PC-9 (cell line): ENCODE measurements at regions not wholly inside any gene's neighbourhood (a gene's known extent, or its start where the extent isn't known, plus 50 kb on each side); places are given as distances from the start of the nearest gene placed in this dataset.

Source experiments
- BruUV-seq: library from RNA; stranded (reverse); fragments of 400-500 nt; replicated peaks from 2 replicates; lab custom pipeline; 2021; lab: Mats Ljungman, UMichigan
- CTCF ChIA-PET: fragments of 300-600 bp; sonication (Branson Sonifier 250); formaldehyde crosslinking; loops from one replicate; lab custom pipeline; 2022; ENCODE audit warnings: antibody characterized with exemption; lab: Charles Lee
- POLR2A ChIA-PET: fragments of 300-600 bp; sonication (Branson Sonifier 250); formaldehyde crosslinking; loops from one replicate; lab custom pipeline; 2022; ENCODE audit warnings: antibody characterized with exemption; ENCODE audit not compliant: unreplicated experiment; lab: Charles Lee
- DNase-seq, 2 experiments: peaks; one replicate each; pipeline versions ENCODE4 v3.0.0 to v3.0.0-alpha.2; 2015 to 2022; ENCODE audit warnings: mixed read lengths in 1 of 2
- H2AFZ ChIP-seq: fragments of 200-600 bp; sonication (generic); 2 replicates; pipeline ENCODE4 v1.8.1; 2017; ENCODE audit warnings: antibody characterized with exemption
- H3F3A ChIP-seq: fragments of 200-600 bp; sonication (generic); 2 replicates; pipeline ENCODE4 v1.8.1; 2017; ENCODE audit warnings: antibody characterized with exemption, mild to moderate bottlenecking, low read depth; ENCODE audit not compliant: insufficient read depth
- H3K27ac ChIP-seq: fragments of 200-600 bp; sonication (generic); 2 replicates; pipeline ENCODE4 v1.6.1; 2016; ENCODE audit warnings: mixed run types
- H3K27me3 ChIP-seq: fragments of 200-600 bp; sonication (generic); 2 replicates; pipeline ENCODE4 v1.6.1; 2016; ENCODE audit warnings: low read depth, mixed run types; ENCODE audit not compliant: insufficient read depth
- H3K36me3 ChIP-seq: fragments of 200-600 bp; sonication (generic); 2 replicates; pipeline ENCODE4 v1.6.1; 2016; ENCODE audit warnings: low read depth, mixed run types
- H3K4me1 ChIP-seq: fragments of 200-600 bp; sonication (generic); replicated peaks from 2 replicates; pipeline ENCODE4 v1.6.1; 2016; ENCODE audit warnings: mixed run types; ENCODE audit not compliant: insufficient read depth
- H3K4me2 ChIP-seq: fragments of 200-600 bp; sonication (generic); 2 replicates; pipeline ENCODE4 v1.6.1; 2017; ENCODE audit warnings: mixed run types
- H3K4me3 ChIP-seq: fragments of 200-600 bp; sonication (generic); 2 replicates; pipeline ENCODE4 v1.6.1; 2016; ENCODE audit warnings: mixed run types
- H3K79me2 ChIP-seq: fragments of 200-600 bp; sonication (generic); 2 replicates; pipeline ENCODE4 v1.6.1; 2017; ENCODE audit warnings: low read depth, mixed run types
- H3K9me2 ChIP-seq: fragments of 200-600 bp; sonication (generic); 2 replicates; pipeline ENCODE4 v1.8.1; 2017; ENCODE audit warnings: mild to moderate bottlenecking; ENCODE audit not compliant: insufficient read depth
- H3K9me3 ChIP-seq: fragments of 200-600 bp; sonication (generic); 2 replicates; pipeline ENCODE4 v1.8.1; 2016; ENCODE audit warnings: low read depth; ENCODE audit not compliant: insufficient read depth
- H4K20me1 ChIP-seq: fragments of 200-600 bp; sonication (generic); 2 replicates; pipeline ENCODE4 v1.8.1; 2017; ENCODE audit not compliant: insufficient read depth
- CTCF ChIP-seq: fragments of 200-600 bp; sonication (generic); conservative IDR thresholded peaks from 2 replicates; pipeline ENCODE4 v1.6.1; 2017; ENCODE audit warnings: mixed run types, antibody characterized with exemption, mild to moderate bottlenecking, moderate library complexity
- EZH2 ChIP-seq: fragments of 200-600 bp; sonication (generic); IDR thresholded peaks from 2 replicates; pipeline ENCODE4 v1.8.0; 2017; ENCODE audit warnings: antibody characterized with exemption, low read depth
- intact Hi-C: fragments of 100-400 bp; cut with micrococcal nuclease; formaldehyde crosslinking; loops from one replicate; pipeline ENCODE4 v1.10.0; 2022; ENCODE audit not compliant: unreplicated experiment

- no peak for TF ChIP-seq EZH2
- TF ChIP-seq CTCF = no peak
- Histone ChIP-seq H3K79me2 (no peaks in the 10 kb centered on the region), H3K9me3 (no peaks in the 10 kb centered on the region), H3K9me2 (no peaks in the 10 kb centered on the region), H3K27ac (no peak overlapping the region), H4K20me1 (no peaks in the 10 kb centered on the region), H3F3A (no peaks in the 10 kb centered on the region), H3K4me1 (no peaks in the 10 kb centered on the region), H3K36me3 (no peaks in the 10 kb centered on the region), H3K4me3 (no peak overlapping the region), H2AFZ (no peak overlapping the region), H3K27me3 (no peaks in the 10 kb centered on the region), H3K4me2 (no peak overlapping the region)
- no peak for DNase-seq
- CTCF ChIA-PET = no interaction called here
- BruUV-seq = no TSS peak
- intact Hi-C loops = no loop called here
- POLR2A ChIA-PET = no interaction called here
These were observed 285.7 kb downstream of the PPP1R3A start for GRCh38 chr7:113633073-113633472.

GRCh38 chr7:113628948-113629847 is 289.6 kb downstream of the PPP1R3A start:
- Histone ChIP-seq H3K36me3 (no peaks in the 10 kb centered on the region), H3K79me2 (no peaks in the 10 kb centered on the region), H2AFZ (no peak overlapping the region), H3K9me3 (no peaks in the 10 kb centered on the region), H4K20me1 (no peaks in the 10 kb centered on the region), H3K4me2 (no peak overlapping the region), H3K4me3 (no peak overlapping the region), H3K27me3 (no peaks in the 10 kb centered on the region), H3F3A (no peaks in the 10 kb centered on the region), H3K9me2 (no peaks in the 10 kb centered on the region), H3K27ac (no peak overlapping the region), H3K4me1 (no peaks in the 10 kb centered on the region)
- CTCF ChIA-PET = no interaction called here
- TF ChIP-seq CTCF (no peak), EZH2 (no peak)
- DNase-seq = no peak
- intact Hi-C loops = no loop called here
- POLR2A ChIA-PET = no interaction called here
- no TSS peak for BruUV-seq

- H3K9me2 ChIP-seq = no peaks in the 10 kb centered on the region
- peaks cover under 1% of the 10 kb centered on the region; the same call in 1 of the 2 replicates for H3K9me3 ChIP-seq
- no peaks in the 10 kb centered on the region for H3K4me1 ChIP-seq
- no peak for DNase-seq
- H3K27me3 ChIP-seq = no peaks in the 10 kb centered on the region
- H4K20me1 ChIP-seq = no peaks in the 10 kb centered on the region
- BruUV-seq = no TSS peak
- no peak for TF ChIP-seq CTCF
- TF ChIP-seq EZH2 = no peak
- ChIA-PET CTCF (no interaction called here), POLR2A (no interaction called here)
- H2AFZ ChIP-seq = no peak overlapping the region
- H3K4me3 ChIP-seq = no peak overlapping the region
- no peaks in the 10 kb centered on the region for H3K79me2 ChIP-seq
- H3F3A ChIP-seq = no peaks in the 10 kb centered on the region
- no peak overlapping the region for H3K4me2 ChIP-seq
- H3K27ac ChIP-seq = no peak overlapping the region
- H3K36me3 ChIP-seq = no peaks in the 10 kb centered on the region
- intact Hi-C loops = no loop called here
These were observed 293.2 kb downstream of the PPP1R3A start for GRCh38 chr7:113625494-113626102.
